ENCODE measurements at regions not wholly inside any gene's neighbourhood (a gene's known extent, or its start where the extent isn't known, plus 50 kb on each side); places are given as distances from the start of the nearest gene placed in this dataset.

- Histone ChIP-seq H3K4me3 (replicated peaks; ENCODE audit: insufficient read depth, low read length) (no peak overlapping the region), H3K27ac (replicated peaks) (no peak overlapping the region), H3K27me3 (ENCODE audit: insufficient read depth, poor library complexity, severe bottlenecking) (no peaks in the 10 kb centered on the region)
- DNase-seq (ENCODE audit: low read depth in 1 of 2, low spot score in 1 of 2): no peak
- TF ChIP-seq CTCF (IDR thresholded peaks at IDR 0.05; ENCODE audit: insufficient read depth, low read length) (no peak), REST (IDR thresholded peaks at IDR 0.05; ENCODE audit: insufficient replicate concordance, low read depth) (no peak), GABPA (IDR thresholded peaks at IDR 0.05; ENCODE audit: low read depth) (no peak), POLR2AphosphoS5 (IDR thresholded peaks at IDR 0.05; ENCODE audit: low read depth) (no peak), SPI1 (IDR thresholded peaks at IDR 0.05; ENCODE audit: borderline replicate concordance, low read depth) (no peak)
Measured at GRCh38 chr2:239596792-239597191, 196.0 kb upstream of the HDAC4 start.

GRCh38 chr2:239596253-239596652 is 195.4 kb upstream of the HDAC4 start:
- H3K27me3 ChIP-seq (ENCODE audit: insufficient read depth, poor library complexity, severe bottlenecking): no peaks in the 10 kb centered on the region
- H3K27ac ChIP-seq (replicated peaks): no peak overlapping the region
- TF ChIP-seq REST (IDR thresholded peaks at IDR 0.05; ENCODE audit: insufficient replicate concordance, low read depth) (no peak), SPI1 (IDR thresholded peaks at IDR 0.05; ENCODE audit: borderline replicate concordance, low read depth) (no peak), POLR2AphosphoS5 (IDR thresholded peaks at IDR 0.05; ENCODE audit: low read depth) (no peak), CTCF (IDR thresholded peaks at IDR 0.05; ENCODE audit: insufficient read depth, low read length) (no peak)
- DNase-seq (ENCODE audit: low read depth in 1 of 2, low spot score in 1 of 2): no peak
- H3K4me3 ChIP-seq (replicated peaks; ENCODE audit: insufficient read depth, low read length): no peak overlapping the region

GRCh38 chr2:239595726-239596125 is 194.9 kb upstream of the HDAC4 start:
- Histone ChIP-seq H3K27ac (replicated peaks) (no peak overlapping the region), H3K4me3 (replicated peaks; ENCODE audit: insufficient read depth, low read length) (no peak overlapping the region), H3K27me3 (ENCODE audit: insufficient read depth, poor library complexity, severe bottlenecking) (no peaks in the 10 kb centered on the region)
- TF ChIP-seq POLR2AphosphoS5 (IDR thresholded peaks at IDR 0.05; ENCODE audit: low read depth) (no peak), REST (IDR thresholded peaks at IDR 0.05; ENCODE audit: insufficient replicate concordance, low read depth) (no peak), CTCF (IDR thresholded peaks at IDR 0.05; ENCODE audit: insufficient read depth, low read length) (no peak), GABPA (IDR thresholded peaks at IDR 0.05; ENCODE audit: low read depth) (no peak), SPI1 (IDR thresholded peaks at IDR 0.05; ENCODE audit: borderline replicate concordance, low read depth) (no peak)
- DNase-seq (ENCODE audit: low read depth in 1 of 2, low spot score in 1 of 2): no peak
